ENCODE measurements at regions not wholly inside any gene's neighbourhood (a gene's known extent, or its start where the extent isn't known, plus 50 kb on each side); places are given as distances from the start of the nearest gene placed in this dataset.

DNA sequence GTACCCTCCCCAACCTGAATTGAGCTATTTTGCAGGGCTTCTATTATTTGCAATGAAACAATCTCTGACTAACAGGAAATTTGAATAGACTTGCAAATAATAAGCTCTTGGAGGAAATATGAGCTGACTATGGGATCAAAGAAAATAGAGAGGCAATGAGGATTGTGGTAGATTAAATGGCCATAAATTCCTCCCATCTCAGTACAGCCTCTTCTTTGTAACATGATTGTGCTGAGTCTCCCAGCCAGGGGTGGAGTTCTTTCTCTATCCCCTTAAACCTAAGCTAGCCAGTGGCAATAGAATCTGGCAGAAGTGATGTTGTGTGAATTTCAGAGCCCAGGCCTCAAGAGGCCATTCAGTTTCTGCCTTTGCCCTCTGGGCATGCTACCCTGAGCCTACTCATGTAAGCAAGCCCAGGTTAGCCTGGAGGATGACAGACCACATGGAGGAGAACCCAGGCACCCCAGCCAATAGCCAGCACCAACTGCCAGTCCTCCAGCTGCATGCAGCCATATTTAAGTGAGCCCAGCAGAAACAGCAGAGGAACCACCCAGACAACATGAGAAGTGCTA, 86.8 kb upstream of the TP53I11 start:
- DNase-seq, result no peak

DNA sequence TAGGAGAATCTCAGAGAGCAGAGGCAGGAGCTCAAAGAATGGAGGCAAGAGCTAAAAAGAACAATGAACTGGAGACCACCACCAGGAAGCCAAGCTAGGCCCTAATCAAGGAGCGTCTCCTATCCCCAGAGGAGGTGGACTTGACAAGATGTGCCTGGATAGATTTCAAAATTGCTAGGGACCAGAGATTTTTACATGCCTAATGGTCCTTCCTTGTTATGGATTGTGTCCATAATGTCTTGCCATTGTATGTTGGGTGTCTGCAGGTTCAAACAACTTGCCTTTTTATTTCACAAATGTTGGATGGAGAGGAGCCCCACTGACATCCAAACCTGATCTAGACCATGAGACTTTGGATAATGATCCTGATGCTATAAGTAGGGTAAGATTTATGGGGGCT, 88.2 kb upstream of the TP53I11 start:
- no peak for DNase-seq

DNA sequence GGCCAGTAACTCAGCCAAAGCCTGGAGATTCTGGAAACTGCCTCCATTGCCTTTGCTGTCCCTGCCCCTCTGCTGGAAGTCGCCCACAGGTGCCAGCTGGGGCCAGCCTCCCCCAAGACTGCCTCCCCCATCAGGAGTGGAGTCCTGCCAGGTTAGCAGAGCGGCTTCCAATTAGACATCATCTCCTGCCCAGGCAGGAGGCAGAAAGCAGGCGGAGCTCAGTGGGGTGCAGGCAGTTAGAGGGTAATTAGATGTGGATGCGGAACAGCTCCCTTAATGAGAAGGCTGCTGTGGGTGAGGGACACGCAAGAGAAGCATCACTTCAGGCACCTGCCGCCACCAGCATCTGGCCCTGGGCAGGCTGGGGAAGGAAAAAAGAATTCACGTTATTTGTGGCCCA, 90.9 kb upstream of the TP53I11 start:
- DNase-seq, result no peak

DNA sequence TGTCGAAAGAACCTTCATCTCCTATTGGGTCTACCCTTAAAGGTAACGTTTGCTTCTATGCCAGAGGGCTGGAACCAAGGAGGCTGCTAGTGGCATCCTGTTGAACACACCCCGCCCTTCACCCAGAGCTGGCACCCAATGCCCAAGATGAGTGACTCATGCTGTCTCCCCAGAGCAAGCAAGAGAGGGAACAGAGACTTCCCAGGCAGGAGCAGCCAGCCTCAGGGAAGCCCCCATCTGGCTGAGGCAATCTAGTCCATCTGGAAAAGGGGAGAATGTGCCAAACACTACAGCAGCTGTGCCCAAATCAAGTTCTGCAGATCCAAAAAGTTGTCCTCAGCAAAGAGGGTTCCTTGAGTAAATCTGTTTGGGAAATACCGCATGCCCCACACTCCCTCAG, 91.9 kb upstream of the TP53I11 start:
- no peak for DNase-seq

DNA sequence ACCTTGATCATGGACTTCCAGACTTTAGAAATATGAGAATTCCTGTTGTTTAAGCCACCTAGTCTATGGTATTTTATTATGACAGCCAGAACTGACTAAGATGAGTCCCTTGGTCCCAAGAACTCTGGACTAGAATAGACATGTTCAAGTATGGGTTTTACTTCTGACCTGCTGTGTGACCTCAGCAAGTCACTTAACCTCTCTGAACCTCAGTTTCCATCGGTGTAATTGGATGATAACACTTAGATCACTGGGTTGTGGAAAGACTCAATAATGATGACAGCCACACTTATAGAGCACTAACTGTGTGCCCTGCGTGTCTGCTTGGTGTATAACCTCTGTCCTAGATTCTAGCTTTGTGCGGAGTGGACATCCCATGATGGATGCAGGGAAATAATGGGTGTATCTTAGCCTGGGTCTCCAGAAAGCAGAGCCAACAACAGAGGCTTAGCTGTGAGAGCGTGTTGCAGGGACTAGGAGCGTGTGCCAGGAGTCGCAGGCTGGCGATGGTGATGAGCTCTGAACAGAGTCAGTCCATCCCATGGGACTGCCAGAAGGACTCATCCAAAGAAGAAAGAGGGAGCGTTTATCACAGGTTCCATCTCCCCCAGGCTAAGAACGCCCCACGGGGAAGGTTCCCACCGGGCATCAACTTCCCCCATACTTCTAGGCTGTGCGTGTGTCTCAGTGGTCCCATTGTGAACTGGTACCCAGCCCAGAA, 93.2 kb upstream of the TP53I11 start:
- no peak for DNase-seq

DNA sequence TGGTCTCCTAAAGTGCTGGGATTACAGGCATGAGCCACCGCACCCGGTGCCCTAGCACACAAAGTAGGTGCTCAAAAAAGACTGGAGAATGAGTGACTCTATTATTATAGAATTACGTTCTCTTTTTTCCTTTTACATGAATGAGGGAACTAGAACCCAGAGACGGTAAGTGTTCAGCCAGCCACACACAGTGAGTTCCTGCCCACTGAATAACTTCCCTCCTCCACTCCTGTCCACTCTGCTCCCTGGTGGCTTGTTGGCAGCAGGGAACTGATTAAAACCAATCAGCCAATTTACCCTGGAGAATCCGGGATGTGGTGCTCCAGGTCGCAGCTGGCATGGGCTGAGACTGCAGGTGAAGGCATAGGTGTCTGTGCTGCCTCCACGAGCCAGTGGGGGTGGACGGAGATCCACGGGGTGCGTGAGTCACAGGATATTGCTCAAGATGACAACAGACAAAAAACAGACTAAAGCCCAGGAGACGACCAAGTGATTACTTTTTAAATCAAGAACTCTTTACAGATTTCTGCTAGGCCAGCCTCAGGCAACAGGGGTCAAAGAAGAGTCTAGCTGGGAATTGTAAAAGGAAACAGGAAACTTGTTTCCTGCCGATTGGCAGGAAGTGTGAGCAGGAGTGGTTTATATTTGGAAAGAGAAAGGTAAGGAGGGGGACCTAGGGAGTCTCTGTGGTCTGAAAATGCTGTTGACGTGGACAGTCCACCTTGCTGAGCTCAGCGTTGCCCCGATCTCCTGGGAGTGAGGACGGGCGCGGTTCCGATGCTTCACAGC, 95.2 kb upstream of the TP53I11 start:
- no peak for DNase-seq

DNA sequence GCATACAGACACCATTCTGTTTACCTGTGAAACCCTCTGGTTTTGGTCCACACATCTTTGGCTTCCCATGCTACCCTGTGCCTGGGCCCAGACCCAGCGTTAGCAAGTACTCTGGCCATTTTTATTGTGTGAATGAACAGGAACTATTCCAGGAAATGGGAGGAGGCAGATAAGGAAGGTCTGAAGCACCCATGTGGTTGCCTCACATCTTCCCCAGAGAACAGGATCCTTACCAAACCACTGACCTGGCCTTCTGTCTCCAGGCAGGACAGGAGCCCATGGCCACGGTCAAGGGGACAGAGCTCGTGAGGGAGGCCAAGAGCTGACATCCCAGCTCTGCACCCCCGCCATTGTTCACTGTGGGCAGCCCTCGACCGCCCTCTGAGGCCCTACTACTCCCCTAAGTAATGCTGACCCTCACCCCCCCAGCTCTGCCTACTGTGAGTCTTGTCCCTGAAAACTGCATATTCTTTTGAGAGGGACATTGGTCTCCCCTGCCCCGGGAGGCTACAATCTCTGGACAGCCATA, 97.7 kb upstream of the TP53I11 start:
- no peak for DNase-seq

DNA sequence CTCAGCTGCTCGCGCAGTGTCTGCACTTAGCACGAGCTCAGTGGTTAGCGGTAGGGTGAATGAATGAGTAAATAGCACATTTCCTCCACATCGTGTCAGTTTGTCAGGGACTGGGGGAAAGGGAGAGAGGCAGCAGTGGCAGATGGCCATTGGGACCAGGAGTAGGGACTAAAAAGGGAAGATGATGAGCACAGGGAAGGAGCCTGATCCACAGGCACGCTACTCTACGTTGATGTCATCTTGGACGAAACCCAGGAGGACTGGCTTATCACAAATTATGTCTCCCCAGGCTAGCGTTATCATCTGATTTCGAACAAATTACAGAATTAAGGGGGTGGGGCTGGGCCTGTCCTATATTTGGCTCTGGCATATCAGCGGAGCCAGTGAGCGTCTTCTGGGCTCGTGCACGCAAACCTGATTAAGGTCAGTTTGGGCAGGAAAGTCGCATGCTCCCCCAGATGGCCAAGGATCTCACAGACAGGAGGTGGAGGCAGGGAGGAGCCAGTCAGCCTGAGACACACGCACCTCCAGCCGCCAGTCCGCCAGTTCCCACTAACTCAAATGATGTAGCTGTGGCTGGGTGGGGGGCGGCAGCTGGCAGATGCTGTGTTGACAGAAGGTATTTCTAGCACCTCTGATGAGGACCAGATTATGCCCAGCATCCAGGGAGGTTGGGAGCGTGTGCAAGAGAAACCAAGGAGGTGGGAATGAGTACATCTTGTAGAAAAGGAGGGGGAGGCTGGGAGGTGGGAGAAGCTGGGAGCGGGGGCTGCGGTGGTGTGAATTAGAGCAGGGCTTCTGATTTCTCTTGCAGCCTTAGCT, 97.4 kb upstream of the PRDM11 start:
- DNase-seq, result no peak

DNA sequence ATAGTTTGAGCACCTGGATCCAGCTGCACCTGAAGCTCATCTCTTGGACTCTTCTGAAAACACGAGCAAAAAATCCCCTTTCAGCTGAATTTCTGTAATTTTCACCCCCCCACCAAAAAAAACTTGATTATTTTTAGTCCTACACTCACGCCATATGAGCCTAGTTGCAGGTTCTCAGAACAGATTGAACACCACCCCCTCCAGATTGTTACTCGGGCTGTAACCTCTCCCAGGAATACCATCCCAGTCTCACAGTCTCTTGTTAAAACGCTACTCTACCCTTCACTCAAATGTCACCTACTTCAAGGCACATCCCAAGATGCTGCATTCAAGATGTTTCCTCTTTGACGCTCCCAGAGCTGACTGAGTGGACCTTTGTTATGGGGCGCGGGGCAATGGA, 96.3 kb upstream of the PRDM11 start:
- no peak for DNase-seq

DNA sequence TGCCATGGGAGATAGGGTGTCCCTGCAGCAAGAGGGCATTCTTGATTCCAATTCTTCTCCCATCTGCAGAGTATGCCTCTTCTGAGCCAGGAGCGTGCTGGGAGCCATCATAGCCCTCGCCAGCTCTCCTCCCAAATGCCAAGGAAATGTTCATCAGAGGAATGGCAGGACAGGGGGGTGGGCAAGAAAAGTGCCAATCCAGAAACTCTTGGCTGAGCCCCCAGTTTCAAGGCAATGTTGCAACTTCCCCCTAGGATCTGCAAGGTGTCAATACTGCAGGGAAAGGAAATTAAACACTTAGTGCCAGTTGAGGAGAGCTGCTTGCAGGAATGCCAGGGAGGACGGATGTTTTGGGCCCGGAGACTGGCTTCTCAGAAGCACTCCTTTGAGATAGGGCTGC, 94.8 kb upstream of the PRDM11 start:
- no peak for DNase-seq

DNA sequence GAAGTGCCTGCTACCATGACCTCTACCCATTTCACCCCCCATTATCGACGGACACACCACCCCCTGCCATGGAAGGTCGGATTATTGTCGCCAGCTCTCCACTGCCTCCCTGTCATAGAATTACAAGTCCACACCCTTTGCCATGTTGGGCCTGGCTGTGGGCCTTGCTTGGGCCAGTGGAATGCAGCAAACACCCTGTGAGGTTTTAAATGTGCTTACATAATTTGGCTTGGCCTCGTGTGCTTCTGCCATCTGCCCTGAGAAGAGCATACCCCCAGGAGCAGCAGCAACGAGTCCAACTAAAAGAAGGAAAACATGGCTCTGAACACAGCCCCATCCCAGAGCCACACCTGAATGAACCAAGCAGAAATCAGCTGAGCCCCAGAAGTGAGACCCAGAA, 94.1 kb upstream of the PRDM11 start:
- no peak for DNase-seq

DNA sequence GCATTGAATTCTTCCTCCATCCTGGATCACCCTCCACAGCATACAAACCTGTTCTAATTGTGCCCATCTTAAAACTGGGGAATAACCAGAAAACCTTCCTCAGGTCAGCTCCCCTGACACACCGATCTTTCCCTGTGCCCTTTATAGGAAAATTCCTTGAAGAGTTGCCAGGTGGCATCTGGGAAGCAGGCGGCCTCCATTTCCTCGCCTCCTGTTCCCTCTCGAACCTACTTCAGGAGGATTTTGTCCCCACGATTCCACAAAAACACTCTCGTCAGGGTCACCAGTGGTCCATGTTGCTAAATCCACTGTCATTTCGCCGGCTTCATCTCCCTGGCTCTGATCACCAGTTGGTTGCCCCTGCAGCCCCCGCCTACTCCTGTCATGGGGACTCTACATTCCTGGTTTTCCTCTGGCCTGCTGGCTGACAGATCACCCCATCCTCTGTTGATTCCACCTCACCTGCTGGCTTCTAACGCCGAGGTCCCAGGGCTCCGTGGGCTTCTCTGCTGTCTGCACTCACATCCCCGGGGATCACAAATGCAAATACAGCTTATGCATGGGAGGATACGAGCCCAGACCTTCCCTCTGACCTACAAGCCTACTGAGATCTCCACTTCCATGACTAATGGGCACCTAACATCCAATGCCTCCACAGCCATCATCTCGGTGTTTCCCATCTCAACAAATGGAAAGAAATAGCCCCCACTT, 92.5 kb upstream of the PRDM11 start:
- DNase-seq, result no peak

DNA sequence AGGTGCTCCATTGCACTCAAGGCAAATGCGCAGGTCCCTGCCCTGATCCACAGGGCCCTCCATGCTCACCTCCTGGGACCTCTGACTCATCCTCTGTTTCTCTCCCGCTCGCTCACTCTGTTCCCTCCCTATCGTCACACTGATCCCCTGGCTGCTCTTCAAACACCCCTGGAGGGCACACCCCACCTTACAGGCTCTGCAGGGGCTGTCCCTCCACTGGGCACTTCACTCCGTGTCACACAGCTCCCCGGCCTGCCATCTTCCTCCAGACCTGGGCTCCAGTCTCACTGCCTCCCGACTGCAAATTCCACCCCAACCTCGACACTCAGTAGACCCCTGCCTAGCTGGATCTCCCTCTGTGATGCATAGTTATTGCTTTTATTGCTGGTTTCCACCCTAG, 91.5 kb upstream of the PRDM11 start:
- no peak for DNase-seq

DNA sequence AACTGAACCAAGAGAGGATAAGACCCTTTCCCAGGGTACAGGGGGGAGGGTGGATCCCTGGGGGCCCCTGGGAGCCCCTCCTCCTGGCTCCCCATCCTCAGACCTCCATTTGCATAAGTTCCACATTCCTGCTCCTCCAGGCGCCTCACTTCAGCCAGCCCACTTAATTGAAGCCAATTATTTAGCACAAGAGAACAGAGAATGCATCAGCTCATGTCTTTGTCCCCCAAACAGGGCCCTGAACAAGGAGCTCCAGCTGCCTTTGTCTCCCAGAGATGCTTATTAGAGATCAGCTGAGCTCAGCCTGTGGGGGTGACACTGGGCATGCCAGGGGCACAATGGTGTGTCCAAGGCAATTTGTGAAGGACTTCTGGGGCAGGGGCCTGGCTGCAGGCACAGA, 89.9 kb upstream of the PRDM11 start:
- DNase-seq, result no peak

DNA sequence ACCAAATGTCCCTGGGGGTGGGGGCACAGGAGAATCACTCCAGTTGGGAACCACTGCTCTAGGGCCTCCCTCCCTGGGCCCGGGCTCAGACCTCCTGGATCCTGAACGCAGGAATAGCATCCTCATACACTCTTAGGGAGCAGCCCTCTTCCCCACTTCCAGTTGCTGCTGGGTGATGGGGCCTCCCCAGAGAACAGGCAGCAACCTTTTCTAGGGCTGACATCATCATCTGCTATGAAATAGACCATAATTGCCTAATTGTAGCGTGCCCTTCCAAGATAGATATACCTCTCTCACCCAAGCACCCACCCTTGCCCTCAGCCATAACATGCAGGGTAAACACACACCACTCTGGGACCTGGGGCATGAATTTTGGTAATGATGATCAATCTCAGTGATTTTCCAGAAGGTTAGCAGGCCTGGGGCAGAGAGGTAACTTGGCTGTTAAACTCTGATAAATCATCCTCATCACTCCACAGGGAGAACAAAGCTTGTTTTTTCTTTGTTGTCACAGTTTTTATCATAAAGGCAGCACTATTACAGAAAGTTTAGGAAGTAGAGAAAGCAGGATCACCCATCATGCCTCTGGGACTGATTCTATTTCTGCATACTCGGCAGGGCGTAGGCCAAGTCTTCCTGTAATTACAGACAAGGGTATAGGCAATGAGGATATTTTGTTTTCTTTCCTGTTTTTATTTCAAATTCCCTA, 88.3 kb upstream of the PRDM11 start:
- DNase-seq, result no peak

DNA sequence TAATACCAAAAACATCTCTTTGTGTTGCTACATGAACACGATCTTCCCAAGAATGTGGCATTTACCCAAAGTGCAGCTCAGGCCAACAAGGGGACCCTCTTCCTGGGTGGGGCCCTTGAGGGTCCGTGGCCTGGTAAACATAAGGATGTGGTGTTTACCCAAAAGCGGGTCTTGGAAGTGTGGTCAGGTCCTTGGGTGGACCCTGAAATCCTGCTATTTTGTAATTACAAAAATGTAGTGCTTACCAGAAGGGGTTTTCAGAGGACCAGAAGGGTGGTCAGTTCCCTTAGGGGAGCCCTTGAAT, 87.8 kb upstream of the PRDM11 start:
- no peak for DNase-seq

DNA sequence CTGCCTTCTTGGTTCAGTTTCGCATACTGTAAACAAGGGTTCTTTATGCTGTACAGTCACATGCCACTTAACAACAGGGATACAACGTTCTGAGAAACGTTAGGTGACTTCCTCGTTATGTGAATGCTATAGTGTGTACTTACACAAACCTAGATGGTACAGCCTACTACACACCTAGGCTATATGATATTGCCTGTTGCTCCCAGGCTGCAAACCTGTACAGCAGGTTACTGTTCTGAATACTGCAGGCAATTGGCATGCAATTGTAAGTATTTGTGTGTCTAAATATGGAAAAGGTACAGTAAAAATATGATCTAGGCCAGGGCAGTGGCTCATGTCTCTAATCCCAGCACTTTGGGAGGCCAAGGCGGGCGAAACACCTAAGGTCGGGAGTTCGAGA, 85.7 kb upstream of the PRDM11 start:
- no peak for DNase-seq

DNA sequence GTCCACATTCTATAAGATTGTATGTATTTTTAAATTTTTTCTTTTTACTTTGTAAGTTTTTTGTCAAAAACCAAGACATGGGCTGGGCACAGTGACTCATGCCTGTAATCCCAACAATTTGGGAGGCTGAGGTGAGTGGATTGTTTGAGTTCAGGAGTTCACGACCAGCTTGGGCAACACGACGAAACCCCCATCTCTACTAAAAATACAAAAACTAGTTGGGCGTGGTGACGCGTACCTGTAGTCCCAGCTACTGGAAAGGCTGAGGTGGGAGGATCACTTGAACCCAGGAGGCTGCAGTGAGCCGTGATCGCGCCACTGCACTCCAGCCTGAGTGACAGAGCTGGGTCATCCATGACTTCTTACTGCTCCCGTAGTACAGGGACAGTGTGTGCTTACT, 84.8 kb upstream of the PRDM11 start:
- no peak for DNase-seq

DNA sequence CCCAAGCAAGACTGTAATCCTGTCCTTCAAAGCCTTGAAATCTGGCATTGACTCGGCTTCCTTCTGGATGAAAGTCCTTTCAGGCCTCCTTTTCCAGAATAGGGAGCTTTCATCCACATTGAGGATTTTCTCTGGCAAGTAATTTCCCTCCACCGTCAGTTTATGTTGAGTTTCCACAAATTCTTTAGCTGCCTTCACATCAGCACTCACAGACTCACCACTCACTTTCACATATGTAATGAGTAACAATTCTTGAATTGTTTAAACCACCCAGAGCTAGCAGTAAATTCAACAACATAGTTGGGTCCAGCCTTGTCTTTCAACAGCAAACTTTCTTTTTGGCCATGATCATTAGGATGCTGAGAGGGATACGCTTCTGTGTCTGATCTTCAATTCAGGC, 84.3 kb upstream of the PRDM11 start:
- no peak for DNase-seq

DNA sequence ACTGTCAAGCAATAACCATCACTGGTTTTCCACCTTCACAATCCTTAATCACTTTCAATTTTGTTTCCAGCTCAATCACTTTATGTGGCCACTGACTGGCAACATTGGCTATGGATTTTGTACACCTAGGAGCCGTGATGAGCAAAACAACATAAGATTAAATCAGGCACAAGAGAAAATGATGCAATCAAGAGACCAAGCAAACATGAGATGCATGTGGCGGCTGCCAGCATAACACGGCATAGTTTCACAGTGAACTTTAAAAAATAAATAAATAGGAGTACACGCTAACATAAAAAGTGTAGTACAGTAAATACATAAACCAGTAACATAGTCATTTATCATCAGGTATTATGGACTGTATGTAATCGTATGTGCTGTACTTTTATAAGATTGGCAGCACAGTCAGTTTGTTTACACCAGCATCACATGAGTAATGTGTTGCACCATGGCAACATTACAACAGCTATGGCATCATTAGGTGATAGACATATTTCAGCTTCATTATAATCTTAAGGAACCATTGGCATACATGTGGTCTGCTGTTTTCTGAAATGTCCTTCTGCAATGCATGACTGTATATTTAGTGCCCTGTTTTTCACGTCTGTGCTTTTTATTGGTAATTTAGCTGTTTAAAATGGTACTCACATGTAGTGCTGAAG, 83.3 kb upstream of the PRDM11 start:
- DNase-seq, result no peak

DNA sequence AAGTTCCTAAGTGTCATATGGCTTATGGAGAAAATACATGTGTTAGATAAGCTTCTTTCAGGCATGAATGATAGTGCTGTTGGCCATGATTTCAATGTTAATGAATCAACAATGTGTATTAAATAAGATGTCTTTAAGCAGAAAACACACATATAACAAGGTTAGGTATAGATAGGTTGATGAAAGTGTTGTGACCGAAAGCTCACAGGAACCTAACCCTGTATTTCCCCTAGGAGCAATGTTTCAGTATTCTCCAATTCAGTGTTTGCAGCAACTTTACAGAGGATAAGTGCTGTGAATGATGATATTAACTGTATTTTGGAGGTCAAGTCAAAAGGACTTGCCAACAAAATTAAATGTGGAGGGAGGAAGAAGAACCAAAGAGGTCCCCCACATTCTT, 82.8 kb upstream of the PRDM11 start:
- DNase-seq, result no peak

DNA sequence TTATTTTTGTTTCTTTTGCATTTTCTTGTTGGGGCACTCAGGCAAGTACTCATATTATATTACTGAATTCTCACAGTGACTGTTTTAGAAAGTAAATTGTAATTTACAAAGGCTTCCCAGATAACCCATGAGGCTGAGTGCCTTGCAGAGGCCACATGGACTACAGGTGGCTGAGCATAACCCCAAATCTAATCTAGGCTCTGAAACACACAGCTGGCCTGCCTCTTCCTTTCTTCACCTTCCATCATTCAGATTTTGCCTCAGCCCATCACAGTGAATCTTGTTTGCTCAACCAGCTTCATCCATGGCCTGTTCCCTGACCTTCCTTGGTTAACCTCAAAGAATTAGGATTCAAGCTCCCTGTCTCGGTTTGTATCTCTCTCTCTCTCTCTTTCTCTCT, 78.5 kb upstream of the PRDM11 start:
- no peak for DNase-seq

Data from activated T-cell treated with anti-CD3 and anti-CD28 coated beads, Interleukin-2, amount 50 U/mL, for 1 hour (primary cell).